ENCODE measurements at regions not wholly inside any gene's neighbourhood (a gene's known extent, or its start where the extent isn't known, plus 50 kb on each side); places are given as distances from the start of the nearest gene placed in this dataset.

- DNase-seq = no peak
These were observed 93.5 kb downstream of the C1orf94 start for GRCh38 chr1:34270181-34270580.

DNA sequence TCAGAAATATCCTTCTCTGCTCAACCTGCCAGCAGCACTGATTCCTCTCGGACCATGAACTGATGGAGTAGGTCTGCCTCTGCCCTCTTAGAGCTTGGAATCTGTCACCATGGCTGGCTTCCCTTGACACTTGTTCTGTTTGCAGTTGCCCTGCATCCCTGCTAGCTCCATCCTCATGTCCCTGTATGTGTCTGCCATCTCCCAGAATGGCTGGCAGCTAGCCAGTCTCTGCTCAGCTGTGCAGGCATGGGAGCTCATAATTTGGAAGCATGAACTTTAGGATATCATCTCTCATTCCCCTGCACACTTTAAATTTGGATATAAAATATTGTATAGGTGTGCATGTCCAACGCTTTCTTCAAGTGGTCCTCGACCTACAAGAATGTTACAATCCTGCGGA lies 95.4 kb downstream of the C1orf94 start:
- no peak for DNase-seq

- DNase-seq = no peak
These were observed 98.4 kb downstream of the C1orf94 start for GRCh38 chr1:34275150-34275549.

DNA sequence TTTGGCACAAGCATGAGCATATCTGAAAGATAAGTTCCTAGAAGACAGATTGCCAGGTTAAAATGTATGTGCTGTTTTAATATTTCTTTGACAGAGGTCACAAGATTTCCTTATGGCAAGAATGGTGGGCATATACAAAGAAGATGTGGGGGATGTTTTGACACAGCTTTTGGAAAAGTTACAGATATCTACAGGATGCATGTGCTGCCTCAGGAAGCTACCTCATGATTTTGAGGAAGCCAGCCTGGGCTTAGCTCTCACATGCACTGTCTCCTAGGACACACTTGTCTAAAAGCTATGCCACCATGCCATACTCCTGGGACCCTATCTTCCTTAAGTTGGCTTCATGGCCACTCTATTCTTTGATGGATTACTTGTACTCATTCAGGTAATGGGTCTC lies 99.9 kb downstream of the C1orf94 start:
- no peak for DNase-seq

DNA sequence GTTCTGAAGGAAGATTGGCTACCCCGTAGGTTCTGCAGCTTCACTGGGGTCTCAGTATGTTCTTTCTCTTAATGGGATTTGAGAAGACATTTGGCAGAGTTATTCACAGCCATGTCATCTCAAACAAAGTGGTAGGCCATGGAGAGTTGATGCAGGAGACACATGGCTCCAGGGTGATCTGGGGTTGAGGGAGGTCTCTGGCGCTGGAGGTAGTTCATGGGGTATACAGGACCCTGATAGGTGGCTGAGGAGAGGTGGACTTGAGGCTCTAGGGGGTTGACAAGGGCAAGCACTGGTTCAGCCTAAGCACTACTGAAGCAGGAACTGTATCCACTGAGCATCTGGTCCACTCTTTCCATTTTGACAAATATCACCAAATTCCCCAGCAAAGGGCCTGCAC lies 100.4 kb downstream of the C1orf94 start:
- no peak for DNase-seq

DNA sequence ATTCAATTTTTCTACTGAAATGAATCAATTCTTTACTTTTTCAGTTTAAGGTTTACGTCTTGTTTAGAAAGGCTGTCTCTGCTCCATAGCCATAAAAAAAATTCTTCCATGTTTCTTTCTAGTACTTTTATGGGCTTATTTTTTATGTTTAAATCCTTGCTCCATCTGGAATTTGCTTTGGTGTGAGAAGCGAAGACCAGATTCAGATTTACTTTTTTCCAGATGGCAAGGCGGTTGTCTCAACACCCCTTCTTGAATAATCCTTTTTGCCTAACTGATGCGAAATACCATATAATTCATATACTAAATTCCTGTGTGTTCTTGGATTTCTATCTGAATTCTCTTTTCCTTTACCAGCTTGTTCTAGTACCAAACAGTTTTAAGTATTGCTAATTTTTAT lies 101.5 kb downstream of the C1orf94 start:
- no peak for DNase-seq

- DNase-seq = no peak
These were observed 103.3 kb downstream of the C1orf94 start for GRCh38 chr1:34279971-34280370.

DNA sequence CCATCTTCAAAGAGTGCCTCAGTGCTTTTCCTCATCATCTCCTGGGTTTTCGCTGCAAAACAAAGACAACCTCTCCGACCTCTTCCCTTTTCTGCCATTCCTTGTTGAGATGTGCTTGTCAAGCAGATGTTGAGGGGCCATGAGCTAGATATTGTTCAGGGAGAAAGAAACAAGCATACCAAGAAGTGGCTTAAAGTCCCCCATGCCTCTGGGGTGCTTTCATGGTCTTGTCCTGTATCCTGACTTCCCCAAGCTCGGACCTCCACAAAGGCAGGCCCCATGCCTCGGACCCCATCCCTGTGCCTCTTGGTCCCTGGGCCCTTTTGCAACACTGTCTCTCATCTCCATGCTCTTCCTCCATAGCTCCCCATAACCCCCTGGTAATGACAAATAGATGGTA lies 103.8 kb downstream of the C1orf94 start:
- DNase-seq = no peak

DNA sequence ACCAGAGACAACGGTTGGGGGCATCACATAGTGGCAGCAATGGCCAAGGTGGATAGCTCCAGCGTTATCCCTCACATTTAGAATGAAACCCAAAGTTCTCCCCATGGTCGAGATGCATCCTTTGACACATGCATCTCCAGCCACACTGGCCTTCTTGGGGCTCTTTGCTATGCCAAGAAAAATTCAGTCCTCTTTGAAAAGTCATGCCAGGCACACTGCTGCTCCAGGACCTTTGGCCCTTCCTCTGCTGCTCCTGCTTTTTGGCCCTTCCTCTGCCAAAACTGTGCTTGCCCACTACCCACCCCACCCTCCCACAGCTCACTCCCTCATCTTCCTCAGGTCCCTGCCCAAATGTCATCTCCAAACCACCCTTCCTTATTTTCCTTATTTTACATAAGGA lies 106.4 kb downstream of the C1orf94 start:
- no peak for DNase-seq

DNA sequence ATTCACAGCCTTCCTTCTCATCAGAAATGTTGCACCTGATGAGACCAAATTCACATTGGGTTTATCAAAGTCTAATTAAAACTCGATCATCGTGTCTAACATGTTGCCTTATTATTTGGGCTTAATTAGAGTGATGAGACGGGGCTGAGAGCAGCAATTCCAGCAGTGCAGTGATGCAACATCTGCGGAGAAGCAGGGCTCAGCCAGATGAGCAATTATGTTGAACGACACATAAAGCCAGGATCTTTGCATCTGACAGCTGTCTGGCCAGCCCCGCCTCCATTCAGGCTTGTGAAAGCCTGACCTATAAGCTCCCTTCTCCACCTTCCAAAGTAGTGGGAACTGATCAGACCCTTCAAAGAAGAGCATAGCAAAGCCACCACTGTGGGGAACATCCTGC lies 109.8 kb downstream of the C1orf94 start:
- DNase-seq = no peak

GRCh38 chr1:34290831-34291230 lies 114.1 kb downstream of the C1orf94 start:
- DNase-seq = no peak

DNA sequence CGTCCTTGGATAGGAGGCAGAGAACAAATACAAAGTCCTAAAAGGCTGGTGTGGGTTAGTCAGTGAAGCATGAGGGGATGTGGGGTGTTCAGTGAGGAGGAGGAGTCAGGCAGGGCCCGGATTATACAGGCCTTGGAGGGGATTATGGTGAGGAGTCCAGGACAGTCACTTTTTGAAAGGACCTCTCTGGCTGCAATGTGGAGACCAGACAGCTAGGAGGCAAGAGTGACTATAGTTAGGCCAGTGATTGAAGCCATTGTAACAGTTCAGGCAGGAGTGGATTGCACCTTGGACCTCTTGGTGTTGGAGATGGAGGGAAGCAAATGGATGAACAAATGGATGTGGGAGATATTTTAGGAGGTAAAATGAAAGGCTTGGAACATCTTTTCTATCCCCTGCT lies 115.8 kb downstream of the C1orf94 start:
- no peak for DNase-seq

- no peak for DNase-seq
These were observed 119.4 kb downstream of the C1orf94 start for GRCh38 chr1:34296059-34296458.

DNA sequence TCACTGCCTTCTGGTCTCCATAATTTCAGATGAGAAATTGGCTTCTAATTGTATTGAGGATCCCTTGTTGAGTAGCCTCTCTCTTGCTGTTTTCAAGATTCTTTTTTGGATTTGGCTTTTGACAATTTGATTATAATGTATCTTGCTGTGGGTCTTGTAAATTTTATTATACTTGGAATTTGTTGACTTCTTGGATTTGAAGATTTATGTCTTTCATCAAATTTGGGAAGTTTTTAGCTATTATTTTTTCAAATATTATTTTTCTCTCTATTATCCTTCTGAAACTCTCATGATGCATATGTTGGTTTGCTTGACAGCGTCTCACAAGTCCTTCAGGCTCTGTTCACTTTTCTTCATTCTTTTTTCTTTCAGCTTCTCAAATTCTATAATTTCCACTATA lies 126.1 kb downstream of the C1orf94 start:
- no peak for DNase-seq

DNA sequence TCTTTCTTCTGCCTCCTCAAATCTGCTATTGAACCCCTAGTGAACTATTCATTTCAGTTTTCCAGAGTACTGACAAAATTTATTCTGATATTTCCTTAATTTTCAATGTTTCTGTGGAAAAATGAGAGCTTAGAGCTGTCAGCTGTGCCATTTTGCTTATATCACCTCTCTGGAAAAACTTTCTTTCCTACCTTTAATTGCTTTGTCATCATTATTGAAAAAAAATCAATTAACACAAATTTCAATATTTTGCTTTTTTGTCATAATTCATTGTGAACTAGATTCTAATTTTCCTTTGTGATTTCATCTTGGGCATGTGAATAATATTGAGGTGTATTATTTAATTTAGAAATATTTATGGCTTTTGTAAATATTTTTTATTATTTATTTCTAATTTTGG lies 126.5 kb downstream of the C1orf94 start:
- no peak for DNase-seq

DNA sequence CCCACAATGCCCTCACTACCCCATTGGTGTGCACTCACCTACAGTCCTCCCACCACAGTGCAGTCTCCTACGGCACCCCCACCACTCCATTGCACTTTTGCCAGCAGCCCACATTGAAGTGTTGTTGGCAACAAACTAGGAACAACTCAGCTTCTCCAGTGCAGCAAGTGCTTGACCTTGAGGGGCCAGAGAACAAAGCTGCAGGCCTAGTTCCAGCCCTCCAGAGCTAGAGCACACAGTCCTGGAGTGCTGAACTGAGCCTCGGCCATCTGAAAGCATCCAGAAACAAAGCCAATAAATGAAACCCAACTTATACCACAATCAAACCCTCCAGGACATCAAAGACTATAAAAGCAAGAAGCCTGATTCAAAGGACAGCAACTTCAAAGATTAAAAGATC lies 129.9 kb downstream of the C1orf94 start:
- no peak for DNase-seq

DNA sequence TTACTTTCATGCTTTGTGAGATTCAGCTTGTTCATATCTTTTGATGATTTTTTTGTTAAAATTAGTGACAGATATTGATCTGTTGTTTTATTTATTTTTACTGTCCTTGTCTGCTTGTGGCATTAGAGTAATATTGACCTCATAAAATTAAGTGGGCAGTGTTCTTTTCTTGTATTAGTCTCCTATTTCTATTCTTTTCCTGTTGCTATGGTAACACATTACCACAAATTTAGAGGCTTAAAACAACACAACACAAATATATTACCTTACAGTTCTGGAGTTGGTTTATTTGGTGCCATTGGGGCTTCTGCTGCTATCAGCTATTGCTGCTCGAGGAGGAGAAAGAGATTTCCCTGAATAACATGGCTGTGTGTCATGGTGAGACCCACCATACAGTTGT lies 135.7 kb downstream of the C1orf94 start:
- no peak for DNase-seq

GRCh38 chr1:34315974-34316373 lies 139.3 kb downstream of the C1orf94 start:
- no peak for DNase-seq

GRCh38 chr1:34316773-34317172 lies 140.1 kb downstream of the C1orf94 start:
- DNase-seq = no peak

DNA sequence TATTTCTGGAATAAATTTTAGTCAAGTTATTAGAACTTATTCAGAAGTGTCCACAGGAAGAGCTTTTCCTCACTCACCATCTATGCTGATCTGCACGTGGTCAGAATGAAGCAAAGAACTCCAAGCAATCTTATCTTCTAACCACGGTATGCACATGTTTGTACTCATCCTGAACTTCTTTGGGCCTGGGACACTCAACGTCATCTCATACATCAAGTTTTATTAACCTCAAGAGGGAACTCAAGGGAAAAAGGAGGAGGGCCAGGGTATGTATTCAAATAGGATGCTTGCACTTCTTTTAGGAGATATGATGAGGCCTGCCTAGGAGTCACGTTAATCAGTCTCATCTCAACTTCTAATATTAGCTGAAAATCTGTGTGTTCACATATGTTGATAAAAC lies 142.5 kb downstream of the C1orf94 start:
- no peak for DNase-seq

- DNase-seq = no peak
These were observed 143.5 kb downstream of the C1orf94 start for GRCh38 chr1:34320053-34320669.

GRCh38 chr1:34322969-34323368 lies 146.3 kb downstream of the C1orf94 start:
- no peak for DNase-seq

- DNase-seq = no peak
These were observed 148.3 kb downstream of the C1orf94 start for GRCh38 chr1:34324879-34325440.

GRCh38 chr1:34328281-34328799 lies 151.6 kb downstream of the C1orf94 start:
- DNase-seq = no peak

Measured in muscle of arm (tissue), 1 donor.